GM19372 (cell line): ENCODE measurements at regions not wholly inside any gene's neighbourhood (a gene's known extent, or its start where the extent isn't known, plus 50 kb on each side); places are given as distances from the start of the nearest gene placed in this dataset.

Experiments used
- ATAC-seq: cut with Tn5 transposase; IDR thresholded peaks from one replicate; pipeline ENCODE4 v1.9.1; 2021; ENCODE audit warnings: mild to moderate bottlenecking, low read depth, moderate library complexity; ENCODE audit not compliant: unreplicated experiment

- ATAC-seq = no peak
These were observed 195.8 kb downstream of the NXNL2 start for GRCh38 chr9:88730780-88731179.

DNA sequence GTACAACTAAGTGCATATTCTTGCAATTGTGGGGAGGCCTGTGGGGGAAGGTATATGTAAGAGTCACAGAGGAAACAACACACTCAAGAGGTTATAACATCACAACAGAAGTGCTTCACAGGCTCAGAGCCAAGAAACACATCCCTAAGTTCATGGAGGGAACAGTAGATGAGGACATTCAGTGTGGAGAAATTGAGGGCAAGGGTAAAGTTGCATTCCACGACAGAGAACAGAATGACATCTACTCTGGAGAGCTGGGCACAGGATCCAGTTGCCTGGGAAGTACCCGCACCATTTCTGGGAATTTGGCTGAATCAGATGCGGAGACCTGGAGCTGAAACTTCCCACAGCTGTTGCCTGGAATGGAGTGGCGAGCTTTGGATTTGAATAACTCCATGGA, 197.2 kb downstream of the NXNL2 start:
- ATAC-seq = no peak

DNA sequence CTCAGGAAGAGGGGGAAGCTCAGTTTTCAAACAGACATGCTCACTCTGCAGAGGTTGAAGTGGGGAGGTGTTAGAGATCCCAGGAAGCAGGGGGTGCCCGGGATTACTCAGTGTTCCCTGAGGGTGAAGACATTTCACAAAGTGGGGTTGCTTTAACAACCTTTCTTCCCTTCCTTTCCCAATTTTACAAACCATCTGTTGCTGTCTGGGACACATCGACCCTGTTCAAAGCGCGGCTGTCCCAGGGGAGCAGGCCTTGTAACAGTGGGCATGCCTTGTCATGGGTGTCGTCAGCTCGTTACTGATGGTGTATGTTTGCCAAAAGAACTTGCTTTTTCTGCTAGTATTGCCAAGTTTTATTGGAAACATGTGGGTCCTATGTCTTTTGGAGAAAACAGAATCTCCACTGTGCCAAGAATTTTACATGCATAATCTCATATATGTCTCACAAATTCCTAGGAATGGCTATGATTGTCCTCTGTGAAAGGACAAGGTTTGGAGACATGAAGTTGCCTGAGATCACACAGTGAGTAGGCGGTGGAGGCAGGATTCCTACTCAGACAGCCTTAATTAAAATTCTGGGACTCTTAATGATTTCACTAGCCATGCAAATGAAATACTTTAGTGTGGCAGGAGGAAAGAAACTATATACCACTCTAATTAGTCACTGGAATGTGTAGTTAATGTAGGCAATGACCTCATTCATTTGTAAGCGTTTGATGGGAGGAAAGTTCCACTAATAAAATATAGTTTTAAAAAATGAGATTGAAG, 198.9 kb downstream of the NXNL2 start:
- no peak for ATAC-seq

GRCh38 chr9:88734527-88734926, 199.5 kb downstream of the NXNL2 start:
- ATAC-seq = no peak

- ATAC-seq = no peak
These were observed 201.2 kb downstream of the NXNL2 start for GRCh38 chr9:88736136-88736637.

GRCh38 chr9:88737031-88737430, 202.1 kb downstream of the NXNL2 start:
- no peak for ATAC-seq

GRCh38 chr9:88737876-88738275, 202.9 kb downstream of the NXNL2 start:
- ATAC-seq = no peak

DNA sequence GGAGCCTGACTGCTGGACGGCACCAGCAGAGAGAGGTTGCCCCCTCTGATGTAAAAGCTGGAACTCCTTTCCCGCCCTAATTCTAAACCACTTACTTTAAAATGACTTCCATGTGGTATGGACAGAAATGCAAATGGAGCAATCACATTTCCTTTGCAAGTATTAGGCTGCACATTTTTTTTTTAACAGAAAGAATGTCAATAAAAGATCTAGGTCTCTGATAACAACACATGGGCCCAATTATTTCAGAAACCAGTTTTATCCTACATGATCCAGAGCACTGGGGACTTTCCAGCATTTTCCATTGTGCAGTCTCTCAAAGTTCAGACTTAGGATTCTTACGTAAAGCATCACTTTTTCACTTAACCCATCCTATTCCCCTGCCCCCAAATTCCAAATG, 203.7 kb downstream of the NXNL2 start:
- no peak for ATAC-seq

GRCh38 chr9:88739373-88739772, 204.4 kb downstream of the NXNL2 start:
- ATAC-seq = no peak

- no peak for ATAC-seq
These were observed 205.9 kb downstream of the NXNL2 start for GRCh38 chr9:88740844-88741243.

DNA sequence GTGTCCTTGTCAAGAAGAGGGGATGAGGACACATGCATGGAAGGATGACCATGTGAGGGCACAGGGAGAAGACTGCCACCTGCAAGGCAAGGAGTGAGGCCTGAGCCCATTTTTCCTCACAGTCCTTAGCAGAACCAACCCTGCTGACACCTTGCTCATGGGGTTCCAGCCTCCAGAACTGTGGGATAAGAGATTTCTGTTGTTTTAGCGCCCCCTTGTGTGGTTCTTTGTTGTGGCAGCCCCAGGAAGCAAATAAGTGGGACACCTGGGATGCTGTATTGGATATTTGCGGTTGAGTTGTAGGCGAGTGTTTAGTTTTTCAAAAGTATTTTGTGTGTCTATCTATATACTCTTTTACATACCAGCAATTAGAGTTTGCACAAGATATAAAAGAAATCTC, 206.4 kb downstream of the NXNL2 start:
- no peak for ATAC-seq

GRCh38 chr9:88742483-88742882, 207.5 kb downstream of the NXNL2 start:
- ATAC-seq = no peak

DNA sequence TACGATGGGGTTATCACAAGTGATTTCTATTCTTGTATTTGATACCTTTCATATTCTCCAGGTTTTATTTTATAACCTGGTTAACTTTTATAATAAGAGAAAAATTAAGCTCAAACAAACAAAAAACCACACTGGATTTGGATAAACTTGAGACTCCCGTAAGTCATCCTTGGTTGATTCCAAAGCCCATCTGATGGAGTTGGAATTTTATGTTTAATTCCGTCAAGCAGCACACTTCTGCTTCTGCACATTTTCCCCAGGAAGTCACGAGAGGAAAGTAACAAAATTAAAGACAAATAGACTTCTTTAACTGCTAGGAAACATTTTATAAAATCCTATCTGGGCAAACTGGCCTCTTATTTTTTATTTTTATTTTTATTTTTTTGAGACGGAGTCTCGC, 207.9 kb downstream of the NXNL2 start:
- ATAC-seq = no peak

DNA sequence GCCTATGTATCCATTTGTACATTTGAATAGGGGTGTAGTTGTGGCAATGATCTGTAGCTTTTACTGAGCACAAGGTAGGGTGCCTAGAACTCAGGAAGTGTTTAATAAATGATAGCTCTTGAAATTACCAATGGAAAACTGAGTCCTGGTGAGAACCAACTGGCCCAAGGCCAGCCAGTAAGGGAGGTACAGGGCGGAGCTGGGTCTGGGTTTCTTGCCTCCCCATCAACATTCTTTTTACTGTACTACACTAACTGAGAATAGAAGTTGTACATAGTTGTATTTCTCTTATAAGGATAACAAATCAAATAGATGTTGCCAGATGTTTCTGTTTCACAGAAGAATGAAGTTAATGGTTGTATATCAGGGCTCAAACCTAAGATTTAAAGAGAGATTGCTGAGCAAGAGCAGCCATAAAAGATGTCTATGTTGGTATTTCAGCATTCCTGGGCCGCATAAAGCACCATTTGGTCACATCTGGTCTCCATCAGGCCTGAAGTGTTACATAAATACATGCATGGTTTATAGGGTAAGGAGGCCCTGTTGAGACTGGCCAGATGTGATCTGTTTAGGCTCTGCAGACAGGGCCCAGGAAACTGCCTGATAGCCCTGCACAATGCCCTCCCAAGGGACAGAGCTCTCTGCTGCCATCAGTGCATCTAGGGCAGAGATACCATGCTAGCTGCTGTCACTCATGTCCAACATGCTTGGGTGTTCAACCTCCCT, 210.5 kb downstream of the NXNL2 start:
- ATAC-seq = no peak

- no peak for ATAC-seq
These were observed 211.2 kb downstream of the NXNL2 start for GRCh38 chr9:88746029-88746742.

DNA sequence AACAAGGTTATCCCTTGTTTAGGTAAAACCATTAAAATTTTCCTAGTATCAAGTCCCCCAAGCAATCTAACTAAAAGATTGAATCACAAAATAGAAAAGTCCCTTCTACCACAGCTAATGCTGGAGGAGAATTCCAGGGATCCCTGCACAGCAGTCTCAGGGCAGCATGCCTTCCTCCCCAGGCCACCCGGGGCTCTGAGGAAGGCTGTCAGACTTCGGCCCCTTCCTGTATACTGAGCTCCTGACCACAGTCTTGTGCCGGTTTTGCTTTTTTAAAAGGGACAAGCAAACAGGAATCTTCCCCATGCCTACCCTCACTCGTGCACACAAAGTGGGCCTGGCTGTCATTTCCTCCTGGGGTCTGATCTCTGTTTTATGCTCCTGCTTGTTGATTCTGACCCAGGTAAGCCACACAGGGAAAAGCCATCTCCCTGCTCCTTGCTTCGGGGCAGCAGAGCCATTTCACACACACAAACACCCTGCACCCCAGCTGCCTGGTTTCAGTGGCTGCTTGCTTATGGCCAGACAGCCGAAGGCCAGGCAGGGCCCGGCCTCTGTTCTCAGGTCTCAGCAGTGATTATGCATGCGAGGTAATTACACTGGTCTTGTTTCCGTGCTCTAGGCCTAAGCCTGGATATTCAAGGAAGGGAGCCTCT, 211.9 kb downstream of the NXNL2 start:
- ATAC-seq = no peak

DNA sequence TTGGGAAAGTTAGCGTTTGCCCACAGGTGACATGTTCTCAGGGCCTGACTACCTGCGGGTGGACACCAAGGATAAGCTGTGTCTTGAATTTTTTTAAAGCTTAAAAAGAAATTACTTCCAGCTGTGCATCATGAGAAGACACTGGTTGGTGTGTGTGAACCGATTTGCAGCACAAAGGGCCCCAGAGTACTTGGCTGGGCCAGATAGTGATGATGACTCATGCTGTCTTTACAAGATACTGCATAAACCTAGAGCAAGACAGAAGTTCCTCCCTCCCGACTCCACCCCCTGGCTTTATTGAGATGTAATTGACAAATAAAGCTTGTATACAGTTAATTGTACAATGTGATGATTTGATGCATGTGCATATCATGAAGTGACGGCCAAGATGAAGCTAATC, 212.8 kb downstream of the NXNL2 start:
- ATAC-seq = no peak

- ATAC-seq = no peak
These were observed 213.7 kb downstream of the NXNL2 start for GRCh38 chr9:88748566-88749261.

- ATAC-seq = no peak
These were observed 214.4 kb downstream of the NXNL2 start for GRCh38 chr9:88749420-88749819.

DNA sequence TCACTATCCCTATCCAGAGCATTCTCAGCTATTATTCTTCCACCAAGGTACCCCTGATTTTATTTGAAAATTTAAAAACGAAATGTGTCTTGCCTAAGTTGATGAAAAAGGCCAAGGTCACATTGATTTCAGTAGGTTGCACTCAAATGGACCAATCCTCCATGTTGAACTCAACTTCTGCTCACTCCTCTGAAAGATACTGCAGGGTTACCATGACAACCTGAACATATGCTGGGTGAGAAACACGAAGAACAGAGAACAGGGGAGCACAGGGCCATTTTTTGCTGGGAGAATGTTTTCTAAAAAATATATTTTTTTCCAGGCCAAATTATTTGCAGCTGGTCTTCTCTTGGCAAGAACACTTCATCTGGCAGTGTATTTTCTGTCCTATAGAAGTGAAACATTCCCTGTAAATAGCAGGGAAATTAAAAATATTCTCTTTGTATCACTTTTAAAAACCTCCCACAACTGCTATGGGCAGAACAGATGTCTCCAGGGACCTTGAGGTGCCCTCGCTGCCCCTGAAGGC, 215.9 kb downstream of the NXNL2 start:
- no peak for ATAC-seq
